Mucosa of descending colon (tissue), 3 donors: ENCODE measurements at regions not wholly inside any gene's neighbourhood (a gene's known extent, or its start where the extent isn't known, plus 50 kb on each side); places are given as distances from the start of the nearest gene placed in this dataset.
A peak's percentile ranks its signal among the peaks of the same experiment; 100 is the strongest.

Source experiments
- ATAC-seq: fragments of 200-7000 bp; cut with Tn5 transposase; one replicate; pipeline ENCODE4 v1.9.1; 2020; ENCODE audit warnings: mild to moderate bottlenecking, moderate library complexity
- DNase-seq, 3 donors: peaks; one replicate each; pipeline ENCODE4 v3.0.0-alpha.2; 2020
- H3K36me3 ChIP-seq: fragments of 200-600 bp; one replicate; pipeline ENCODE4 v1.8.0; 2021; ENCODE audit warnings: low read depth, mild to moderate bottlenecking
- H3K4me1 ChIP-seq: fragments of 200-600 bp; one replicate; pipeline ENCODE4 v1.8.0; 2021; ENCODE audit warnings: low read depth, mild to moderate bottlenecking
- H3K4me3 ChIP-seq: fragments of 200-600 bp; one replicate; pipeline ENCODE4 v1.8.0; 2021; ENCODE audit warnings: mild to moderate bottlenecking
- H3K9me3 ChIP-seq: fragments of 200-600 bp; one replicate; pipeline ENCODE4 v1.8.0; 2021; ENCODE audit warnings: mild to moderate bottlenecking
- CTCF ChIP-seq: fragments of 200-600 bp; IDR thresholded peaks from one replicate; pipeline ENCODE4 v1.8.0; 2022; ENCODE audit warnings: antibody characterized with exemption, mild to moderate bottlenecking
- intact Hi-C, 2 donors: fragments of 100-400 bp; cut with DNase I in 1 of 2; cut with micrococcal nuclease in 1 of 2; formaldehyde crosslinking; loops; one replicate each; pipeline versions ENCODE4 v1.11.0 to v1.11.1; 2022; cut with DNase I, micrococcal nuclease
- donor health status: DM: no; HTN: no; CAD: no; lungs with moderate emphysema.
- donor health status: DM: no; HTN: no; CAD: no.
- donor health status: DM: no; HTN: yes; CAD: no.

GRCh38 chr22:47335460-47335859 lies 573.0 kb downstream of the TBC1D22A start:
- no peak for ATAC-seq
- no peak for TF ChIP-seq CTCF
- intact Hi-C loops: no loop called here
- Histone ChIP-seq H3K36me3 (no peaks in the 10 kb centered on the region), H3K9me3 (no peaks in the 10 kb centered on the region), H3K4me3 (no peak overlapping the region), H3K4me1 (no peaks in the 10 kb centered on the region)
- no peak for DNase-seq

GRCh38 chr22:47334601-47335000 lies 572.2 kb downstream of the TBC1D22A start:
- DNase-seq (no peak), ATAC-seq (no peak)
- Histone ChIP-seq H3K4me3 (no peak overlapping the region), H3K9me3 (no peaks in the 10 kb centered on the region), H3K36me3 (no peaks in the 10 kb centered on the region), H3K4me1 (no peaks in the 10 kb centered on the region)
- intact Hi-C loops: no loop called here
- no peak for TF ChIP-seq CTCF

- ATAC-seq: peak; percentile 26
- Histone ChIP-seq H3K9me3 (no peaks in the 10 kb centered on the region), H3K4me3 (no peak overlapping the region), H3K36me3 (no peaks in the 10 kb centered on the region), H3K4me1 (no peaks in the 10 kb centered on the region)
- peak in 1 of 3 donors; percentile 3 for DNase-seq
- no peak for TF ChIP-seq CTCF
- intact Hi-C loops: no loop called here
These were observed 571.2 kb downstream of the TBC1D22A start for GRCh38 chr22:47333625-47334024.

GRCh38 chr22:47332246-47332980 lies 570.0 kb downstream of the TBC1D22A start:
- intact Hi-C loops: no loop called here
- Histone ChIP-seq H3K4me1 (no peaks in the 10 kb centered on the region), H3K9me3 (no peaks in the 10 kb centered on the region), H3K36me3 (no peaks in the 10 kb centered on the region), H3K4me3 (no peak overlapping the region)
- DNase-seq (no peak), ATAC-seq (no peak)
- TF ChIP-seq CTCF: no peak

GRCh38 chr22:47331750-47332149 lies 569.3 kb downstream of the TBC1D22A start:
- TF ChIP-seq CTCF: no peak
- no peaks in the 10 kb centered on the region for H3K9me3 ChIP-seq
- no peak for ATAC-seq

More at GRCh38 chr22:47331750-47332149, 569.3 kb downstream of the TBC1D22A start:
- Histone ChIP-seq H3K36me3 (no peaks in the 10 kb centered on the region), H3K4me1 (no peaks in the 10 kb centered on the region), H3K4me3 (no peak overlapping the region)
- intact Hi-C loops: no loop called here
- DNase-seq: no peak
